H1 (cell line): ENCODE measurements at regions not wholly inside any gene's neighbourhood (a gene's known extent, or its start where the extent isn't known, plus 50 kb on each side); places are given as distances from the start of the nearest gene placed in this dataset.
A peak's percentile ranks its signal among the peaks of the same experiment; 100 is the strongest.

Experiments used
- CTCF ChIA-PET: fragments of 300-600 bp; sonication (Branson Sonifier 250); formaldehyde crosslinking; loops from one replicate; lab custom pipeline; 2021; ENCODE audit not compliant: partially characterized antibody; lab: Charles Lee
- POLR2A ChIA-PET: fragments of 300-600 bp; sonication (Branson Sonifier 250); formaldehyde crosslinking; loops from one replicate; lab custom pipeline; 2021; ENCODE audit warnings: inconsistent platforms; ENCODE audit not compliant: partially characterized antibody; lab: Charles Lee
- DNase-seq, 2 experiments: peaks; one replicate each; pipeline versions ENCODE4 v3.0.0 to v3.0.0-alpha.2; 2010 to 2022; ENCODE audit warnings: low spot score in 2 of 2, low read depth in 1 of 2, mixed read lengths in 1 of 2
- FAIRE-seq: peaks from 2 replicates; lab custom pipeline; 2011; peaks lifted over from hg19 to GRCh38; lab: Jason Lieb, UNC
- H2AFZ ChIP-seq: 2 replicates; pipeline ENCODE4 v1.8.1; 2012; ENCODE audit warnings: low read length, inconsistent platforms
- H2AK5ac ChIP-seq: 2 replicates; pipeline ENCODE4 v1.6.1; 2013; ENCODE audit warnings: low read depth, low read length
- H2BK120ac ChIP-seq: replicated peaks from 2 replicates; pipeline ENCODE3; 2013; ENCODE audit warnings: low read depth, low read length, inconsistent platforms
- H2BK12ac ChIP-seq: 2 replicates; pipeline ENCODE4 v1.6.1; 2013; ENCODE audit warnings: low read depth, low read length
- H2BK15ac ChIP-seq: 2 replicates; pipeline ENCODE4 v1.6.1; 2013; ENCODE audit warnings: low read length
- H2BK20ac ChIP-seq: 2 replicates; pipeline ENCODE4 v1.6.1; 2013; ENCODE audit warnings: low read length
- H2BK5ac ChIP-seq: 2 replicates; pipeline ENCODE4 v1.6.1; 2013; ENCODE audit warnings: low read depth, low read length
- H3K14ac ChIP-seq: 2 replicates; pipeline ENCODE4 v1.6.1; 2013; ENCODE audit warnings: inconsistent platforms; ENCODE audit not compliant: insufficient read length
- H3K18ac ChIP-seq: 2 replicates; pipeline ENCODE4 v1.6.1; 2013; ENCODE audit warnings: low read length; ENCODE audit errors: extremely low read depth
- H3K23ac ChIP-seq: 2 replicates; pipeline ENCODE4 v1.6.1; 2013; ENCODE audit warnings: inconsistent platforms; ENCODE audit not compliant: insufficient read length
- H3K23me2 ChIP-seq: 2 replicates; pipeline ENCODE4 v1.6.1; 2013; ENCODE audit warnings: low read depth, low read length
- H3K27ac ChIP-seq: 2 replicates; pipeline ENCODE4 v1.6.1; 2011; ENCODE audit warnings: low read depth, low read length, inconsistent platforms
- H3K27me3 ChIP-seq, 4 experiments: replicated peaks in 1 of 4; 1 replicate in 1 of 4; 2 replicates in 3 of 4; pipeline versions ENCODE4 v1.6.1 to v1.8.1; 2011 to 2013; ENCODE audit warnings: low read length in 3 of 4, mild to moderate bottlenecking in 3 of 4, inconsistent platforms in 2 of 4, mixed read lengths in 2 of 4, moderate library complexity in 1 of 4; ENCODE audit not compliant: control insufficient read depth in 3 of 4, insufficient read depth in 3 of 4; ENCODE audit errors: extremely low read depth in 1 of 4
- H3K36me3 ChIP-seq, 4 experiments: 2 replicates each; pipeline versions ENCODE4 v1.6.1 to v1.8.1; 2011 to 2013; ENCODE audit warnings: mild to moderate bottlenecking in 4 of 4, low read length in 3 of 4, moderate library complexity in 2 of 4, control low read depth in 1 of 4, inconsistent platforms in 1 of 4; ENCODE audit not compliant: insufficient read depth in 4 of 4, control insufficient read depth in 2 of 4
- H3K4ac ChIP-seq: replicated peaks from 2 replicates; pipeline ENCODE3; 2013; ENCODE audit warnings: low read length, low read depth, mixed read lengths, inconsistent platforms; ENCODE audit not compliant: insufficient read length
- H3K4me1 ChIP-seq, 4 experiments: replicated peaks in 1 of 4; 1 replicate in 1 of 4; 2 replicates in 3 of 4; pipeline versions ENCODE4 v1.6.1 to v1.8.1; 2011 to 2013; ENCODE audit warnings: low read length in 3 of 4, inconsistent platforms in 2 of 4, mixed read lengths in 1 of 4; ENCODE audit not compliant: insufficient read depth in 4 of 4, control insufficient read depth in 3 of 4
- H3K4me2 ChIP-seq, 2 experiments: 2 replicates each; pipeline versions ENCODE4 v1.6.1 to v1.8.1; 2011 to 2013; ENCODE audit warnings: low read depth in 2 of 2, low read length in 2 of 2, control low read depth in 1 of 2, inconsistent platforms in 1 of 2, mild to moderate bottlenecking in 1 of 2; ENCODE audit not compliant: insufficient read depth in 1 of 2
- H3K4me3 ChIP-seq, 4 experiments: fragments of 200-600, 300-600 bp in 1 of 4; sonication (generic), shearing (Covaris generic), sonication (Bioruptor Twin) in 1 of 4; 2 replicates each; pipeline versions ENCODE4 v1.5.1 to v1.8.1; 2011 to 2016; ENCODE audit warnings: low read length in 4 of 4, low read depth in 3 of 4, control low read depth in 2 of 4, inconsistent platforms in 2 of 4, mild to moderate bottlenecking in 2 of 4, mixed read lengths in 1 of 4, moderate library complexity in 1 of 4; ENCODE audit not compliant: insufficient read depth in 2 of 4; ENCODE audit errors: extremely low read depth in 1 of 4
- H3K56ac ChIP-seq: replicated peaks from 2 replicates; pipeline ENCODE3; 2013; ENCODE audit warnings: low read depth, mild to moderate bottlenecking, mixed read lengths, low read length, inconsistent platforms; ENCODE audit not compliant: insufficient read length
- H3K79me1 ChIP-seq: 2 replicates; pipeline ENCODE4 v1.6.1; 2013; ENCODE audit warnings: low read depth, low read length, control low read depth
- H3K79me2 ChIP-seq, 2 experiments: 2 replicates each; pipeline versions ENCODE4 v1.6.1 to v1.8.1; 2012 to 2013; ENCODE audit warnings: low read length in 2 of 2, mild to moderate bottlenecking in 2 of 2, inconsistent platforms in 1 of 2; ENCODE audit not compliant: insufficient read depth in 2 of 2, control insufficient read depth in 1 of 2
- H3K9ac ChIP-seq, 4 experiments: replicated peaks in 1 of 4; 1 replicate in 1 of 4; 2 replicates in 3 of 4; pipeline versions ENCODE4 v1.6.1 to v1.8.1; 2011 to 2013; ENCODE audit warnings: low read depth in 3 of 4, low read length in 3 of 4, control low read depth in 2 of 4, mild to moderate bottlenecking in 2 of 4, moderate library complexity in 2 of 4, inconsistent platforms in 1 of 4; ENCODE audit errors: extremely low read depth in 1 of 4
- H3K9me3 ChIP-seq, 2 experiments: 2 replicates each; pipeline versions ENCODE4 v1.6.1 to v1.8.1; 2012 to 2013; ENCODE audit warnings: mild to moderate bottlenecking in 2 of 2, moderate library complexity in 2 of 2, control low read depth in 1 of 2, inconsistent platforms in 1 of 2, low read depth in 1 of 2, low read length in 1 of 2, mixed read lengths in 1 of 2; ENCODE audit not compliant: insufficient read depth in 2 of 2
- H4K20me1 ChIP-seq, 2 experiments: replicated peaks in 1 of 2; 2 replicates each; pipeline versions ENCODE3 to v1.8.1; 2011 to 2013; ENCODE audit warnings: inconsistent platforms in 2 of 2, low read length in 2 of 2, mild to moderate bottlenecking in 1 of 2; ENCODE audit not compliant: insufficient read depth in 2 of 2, control insufficient read depth in 1 of 2
- H4K5ac ChIP-seq: 2 replicates; pipeline ENCODE4 v1.6.1; 2013; ENCODE audit warnings: low read length, low read depth, mixed read lengths, inconsistent platforms; ENCODE audit not compliant: insufficient read length
- H4K8ac ChIP-seq: 2 replicates; pipeline ENCODE4 v1.8.0; 2013; ENCODE audit warnings: mild to moderate bottlenecking, moderate library complexity, low read length, inconsistent platforms; ENCODE audit not compliant: insufficient read depth; ENCODE audit errors: extremely low read depth
- H4K91ac ChIP-seq: replicated peaks from 2 replicates; pipeline ENCODE3; 2013; ENCODE audit warnings: low read length, mixed read lengths, inconsistent platforms; ENCODE audit not compliant: insufficient read length
- BRCA1 ChIP-seq: IDR thresholded peaks from 2 replicates; pipeline ENCODE4 v1.6.1; 2012; ENCODE audit warnings: low read depth, low read length, improper control_type of control experiment
- CBX5 ChIP-seq: fragments of 300-800, 300-1000 bp; sonication (generic); IDR thresholded peaks from 2 replicates; pipeline ENCODE4 v1.7.1; 2016; ENCODE audit warnings: antibody characterized with exemption, low read length, low read depth
- CHD1 ChIP-seq: IDR thresholded peaks from 2 replicates; pipeline ENCODE4 v1.6.1; 2012; ENCODE audit warnings: low read depth, low read length, improper control_type of control experiment
- KDM1A ChIP-seq: fragments of 200-600, 300-600 bp; sonication (generic); IDR thresholded peaks from 2 replicates; pipeline ENCODE4 v1.7.1; 2016; ENCODE audit warnings: mild to moderate bottlenecking, low read length, borderline replicate concordance
- KDM5A ChIP-seq: fragments of 200-600 bp; IDR thresholded peaks from 2 replicates; pipeline ENCODE4 v1.7.1; 2012; ENCODE audit warnings: mild to moderate bottlenecking, low read length, inconsistent platforms, mixed read lengths
- NANOG ChIP-seq: IDR thresholded peaks from 2 replicates; pipeline ENCODE4 v1.6.1; 2011; ENCODE audit warnings: low read length, low read depth, mild to moderate bottlenecking, inconsistent platforms; ENCODE audit not compliant: insufficient read depth, poor library complexity, severe bottlenecking
- NRF1 ChIP-seq: IDR thresholded peaks from 2 replicates; pipeline ENCODE4 v1.6.1; 2011; ENCODE audit warnings: mild to moderate bottlenecking, low read depth, low read length, improper control_type of control experiment
- PHF8 ChIP-seq: fragments of 200-600 bp; sonication (generic); conservative IDR thresholded peaks from 2 replicates; pipeline ENCODE4 v1.7.1; 2012; ENCODE audit warnings: low read depth, mild to moderate bottlenecking, inconsistent platforms, low read length, moderate library complexity
- POU5F1 ChIP-seq: IDR thresholded peaks from 2 replicates; pipeline ENCODE4 v1.6.1; 2011; ENCODE audit warnings: low read depth, mild to moderate bottlenecking, low read length, moderate library complexity
- RFX5 ChIP-seq: IDR thresholded peaks from 2 replicates; pipeline ENCODE4 v1.6.1; 2011; ENCODE audit warnings: low read depth, low read length, improper control_type of control experiment, borderline replicate concordance
- SRF ChIP-seq: IDR thresholded peaks from 2 replicates; pipeline ENCODE4 v1.6.1; 2011; ENCODE audit warnings: mild to moderate bottlenecking, low read depth, low read length, moderate library complexity
- TAF7 ChIP-seq: optimal IDR thresholded peaks from 2 replicates; pipeline ENCODE3; 2011; ENCODE audit warnings: low read depth, mild to moderate bottlenecking, inconsistent platforms, low read length, moderate library complexity, borderline replicate concordance
- ZNF274 ChIP-seq: IDR thresholded peaks from 2 replicates; pipeline ENCODE4 v1.7.0; 2012; ENCODE audit warnings: low read length, borderline replicate concordance; ENCODE audit errors: extremely low read depth
- WGBS, 2 experiments: shearing (Covaris generic) in 1 of 2; methylation state at CpG; one replicate each; pipeline versions ENCODE4 v1.1.6 to v1.1.7; 2013 to 2015; ENCODE audit warnings: low lambda C conversion rate in 2 of 2, mixed read lengths in 2 of 2, inconsistent platforms in 1 of 2, low coverage in 1 of 2, missing lambda C conversion rate in 1 of 2; ENCODE audit not compliant: insufficient replicate concordance in 2 of 2, insufficient coverage in 1 of 2, insufficient read length in 1 of 2; ENCODE audit errors: extremely low coverage in 1 of 2, missing lambda C conversion rate in 1 of 2; 5-methylcytosine and 5-hydroxymethylcytosine counted together
- TF ChIP-seq, protein P1 (sequence below): IDR thresholded peaks from 2 replicates; pipeline ENCODE4 v1.6.1; 2012; ENCODE audit warnings: inconsistent platforms

DNA sequence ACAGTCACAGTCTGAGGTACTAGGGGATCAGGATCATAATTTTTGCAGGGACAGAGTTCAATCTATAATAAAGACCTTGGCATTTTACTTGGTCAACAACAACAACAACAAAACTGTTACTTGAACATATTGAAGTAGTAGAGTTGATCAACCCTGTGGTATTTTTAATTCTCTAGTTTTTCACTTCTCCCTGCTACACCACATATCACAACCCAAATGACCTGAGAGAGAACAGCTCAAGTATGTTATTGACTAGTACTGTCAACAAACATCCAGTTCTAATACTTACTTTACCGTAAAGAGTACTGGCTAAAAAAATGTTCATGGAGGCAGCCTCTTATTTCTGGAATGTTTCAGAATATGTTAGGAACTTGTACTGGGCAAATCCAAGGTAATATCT is 90.5 kb upstream of the FAM3C start:
- Histone ChIP-seq H2AK5ac (no peak overlapping the region), H3K9me3 (no peaks in the 10 kb centered on the region), H3K27me3 (no peaks in the 10 kb centered on the region), H3K79me1 (no peaks in the 10 kb centered on the region), H3K4me3 (no peak overlapping the region), H2BK20ac (no peak overlapping the region), H2BK120ac (no peak overlapping the region), H4K5ac (no peak overlapping the region), H2AFZ (no peak overlapping the region), H3K23me2 (no peaks in the 10 kb centered on the region), H2BK5ac (no peak overlapping the region), H3K79me2 (no peaks in the 10 kb centered on the region), H3K4me1 (peaks cover 0 to 4% (median 0%) of the 10 kb centered on the region in 4 experiments; a peak in 1 of 7 replicates), H3K4ac (no peak overlapping the region), H3K27ac (no peak overlapping the region), H3K23ac (no peak overlapping the region), H4K20me1 (no peaks in the 10 kb centered on the region), H3K9ac (no peak overlapping the region), H4K91ac (no peak overlapping the region), H3K18ac (no peak overlapping the region), H2BK12ac (no peak overlapping the region), H3K4me2 (no peak overlapping the region), H4K8ac (no peak overlapping the region), H3K14ac (no peak overlapping the region), H3K36me3 (no peaks in the 10 kb centered on the region), H3K56ac (no peak overlapping the region), H2BK15ac (no peak overlapping the region)
- WGBS, 2 experiments = 100% methylated on average over 1 of the region's 1 CpG; no CpG with 5 or more reads in 1 of the 2 experiments
- CTCF ChIA-PET = no interaction called here
- FAIRE-seq = peak; percentile 45
- POLR2A ChIA-PET = no interaction called here
- no peak for DNase-seq
- TF ChIP-seq NRF1 (no peak), POU5F1 (no peak), CBX5 (no peak), ZNF274 (no peak), BRCA1 (no peak), KDM1A (no peak), SRF (no peak), TAF7 (no peak), CHD1 (no peak), RFX5 (no peak), KDM5A (no peak), PHF8 (no peak), NANOG (no peak)
- TF ChIP-seq, protein P1, sequence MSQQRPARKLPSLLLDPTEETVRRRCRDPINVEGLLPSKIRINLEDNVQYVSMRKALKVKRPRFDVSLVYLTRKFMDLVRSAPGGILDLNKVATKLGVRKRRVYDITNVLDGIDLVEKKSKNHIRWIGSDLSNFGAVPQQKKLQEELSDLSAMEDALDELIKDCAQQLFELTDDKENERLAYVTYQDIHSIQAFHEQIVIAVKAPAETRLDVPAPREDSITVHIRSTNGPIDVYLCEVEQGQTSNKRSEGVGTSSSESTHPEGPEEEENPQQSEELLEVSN = no peak
